Tongue (tissue), 1 donor: ENCODE measurements at regions not wholly inside any gene's neighbourhood (a gene's known extent, or its start where the extent isn't known, plus 50 kb on each side); places are given as distances from the start of the nearest gene placed in this dataset. TPM values are rescaled to one million over a fixed set of nuclear protein-coding genes. Genes with fewer than 3 reads are reported as not detected.

Experiments
- small RNA-seq: library from RNA; depleted of rRNA; stranded (forward); fragments of <200 nt; gene quantifications from one replicate; pipeline ENCODE3, GENCODE V24; 2014; ENCODE audit warnings: low replicate concordance

Small RNA genes in the stretch of these regions (small RNA-seq; reads per million reads assigned to genes)
- gene UBE2V1P10 = not detected
